ENCODE measurements at regions not wholly inside any gene's neighbourhood (a gene's known extent, or its start where the extent isn't known, plus 50 kb on each side); places are given as distances from the start of the nearest gene placed in this dataset.

DNA sequence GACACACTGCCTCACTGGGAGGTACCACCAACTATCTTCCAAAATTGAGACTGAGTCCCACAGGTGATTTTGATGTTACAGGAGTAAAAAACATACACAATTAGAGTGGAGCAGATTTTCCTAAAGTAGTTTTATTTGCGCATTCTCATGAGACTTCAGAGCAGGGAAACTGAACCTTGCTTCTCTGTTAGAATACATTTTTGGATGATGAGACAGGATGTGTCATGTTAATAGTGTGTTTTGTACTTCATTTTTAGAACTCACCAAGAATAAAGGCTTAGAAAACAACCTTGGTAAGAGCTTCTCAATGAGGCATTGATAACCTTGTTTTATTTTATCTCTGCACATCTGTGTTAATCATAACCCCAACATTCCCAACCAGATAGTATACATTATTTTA, 310.2 kb upstream of the GALNT5 start:
- Histone ChIP-seq H3K9me3 (replicated peaks; ENCODE audit: control insufficient read depth, insufficient read depth, low read length) (no peaks in the 10 kb centered on the region), H3K4me2 (ENCODE audit: control insufficient read depth, insufficient read depth) (no peak overlapping the region), H3K4me3 (no peak overlapping the region), H4K20me1 (ENCODE audit: control insufficient read depth, insufficient read depth) (no peaks in the 10 kb centered on the region), H3K36me3 (ENCODE audit: control insufficient read depth in 2 of 2, insufficient read depth in 2 of 2, low read length in 1 of 2) (no peaks in the 10 kb centered on the region), H2AFZ (ENCODE audit: control insufficient read depth, low read depth, low read length) (no peak overlapping the region), H3K79me2 (ENCODE audit: control insufficient read depth, insufficient read depth, low read length) (no peaks in the 10 kb centered on the region), H3K4me1 (ENCODE audit: control insufficient read depth, insufficient read depth, low read length) (no peaks in the 10 kb centered on the region), H3K27me3 (replicated peaks in 1 of 2; ENCODE audit: control insufficient read depth in 2 of 2, insufficient read depth in 2 of 2, low read length in 1 of 2) (no peaks in the 10 kb centered on the region), H3K27ac (ENCODE audit: control insufficient read depth, insufficient read depth) (no peak overlapping the region), H3K9ac (ENCODE audit: control insufficient read depth, insufficient read depth, low read length) (no peak overlapping the region)
- ChIA-PET SMC1A (ENCODE audit: uncharacterized antibody, unreplicated experiment) (interaction anchor here (1.1 to 1.4 kb wide), 2 partner anchors 10 to 16 kb away, joined by 3 to 4 read pairs; no protein-coding TSS in a partner anchor), RAD21 (ENCODE audit: unreplicated experiment) (no interaction called here), POLR2A (no interaction called here), CTCF (no interaction called here)
- WGBS (ENCODE audit: insufficient coverage, insufficient replicate concordance, low lambda C conversion rate, missing lambda C conversion rate): 95% methylated on average over 1 of the region's 1 CpG
- TF ChIP-seq TCF7 (IDR thresholded peaks at IDR 0.05; ENCODE audit: borderline replicate concordance) (no peak), ZBTB4 (CRISPR knock-in tag; IDR thresholded peaks at IDR 0.05) (no peak), ZZZ3 (IDR thresholded peaks at IDR 0.05; ENCODE audit: control insufficient read depth, insufficient read length, low read depth) (no peak), PML (IDR thresholded peaks at IDR 0.05; ENCODE audit: low read length) (no peak), CBX5 (IDR thresholded peaks at IDR 0.05; ENCODE audit: low read depth) (no peak), SREBF1 (IDR thresholded peaks at IDR 0.05; ENCODE audit: low read length) (no peak), CHD2 (IDR thresholded peaks at IDR 0.05; ENCODE audit: borderline replicate concordance, low read depth, low read length) (no peak), JUND (IDR thresholded peaks at IDR 0.05; ENCODE audit: low read depth, low read length) (no peak)
- TF ChIP-seq, protein P1, sequence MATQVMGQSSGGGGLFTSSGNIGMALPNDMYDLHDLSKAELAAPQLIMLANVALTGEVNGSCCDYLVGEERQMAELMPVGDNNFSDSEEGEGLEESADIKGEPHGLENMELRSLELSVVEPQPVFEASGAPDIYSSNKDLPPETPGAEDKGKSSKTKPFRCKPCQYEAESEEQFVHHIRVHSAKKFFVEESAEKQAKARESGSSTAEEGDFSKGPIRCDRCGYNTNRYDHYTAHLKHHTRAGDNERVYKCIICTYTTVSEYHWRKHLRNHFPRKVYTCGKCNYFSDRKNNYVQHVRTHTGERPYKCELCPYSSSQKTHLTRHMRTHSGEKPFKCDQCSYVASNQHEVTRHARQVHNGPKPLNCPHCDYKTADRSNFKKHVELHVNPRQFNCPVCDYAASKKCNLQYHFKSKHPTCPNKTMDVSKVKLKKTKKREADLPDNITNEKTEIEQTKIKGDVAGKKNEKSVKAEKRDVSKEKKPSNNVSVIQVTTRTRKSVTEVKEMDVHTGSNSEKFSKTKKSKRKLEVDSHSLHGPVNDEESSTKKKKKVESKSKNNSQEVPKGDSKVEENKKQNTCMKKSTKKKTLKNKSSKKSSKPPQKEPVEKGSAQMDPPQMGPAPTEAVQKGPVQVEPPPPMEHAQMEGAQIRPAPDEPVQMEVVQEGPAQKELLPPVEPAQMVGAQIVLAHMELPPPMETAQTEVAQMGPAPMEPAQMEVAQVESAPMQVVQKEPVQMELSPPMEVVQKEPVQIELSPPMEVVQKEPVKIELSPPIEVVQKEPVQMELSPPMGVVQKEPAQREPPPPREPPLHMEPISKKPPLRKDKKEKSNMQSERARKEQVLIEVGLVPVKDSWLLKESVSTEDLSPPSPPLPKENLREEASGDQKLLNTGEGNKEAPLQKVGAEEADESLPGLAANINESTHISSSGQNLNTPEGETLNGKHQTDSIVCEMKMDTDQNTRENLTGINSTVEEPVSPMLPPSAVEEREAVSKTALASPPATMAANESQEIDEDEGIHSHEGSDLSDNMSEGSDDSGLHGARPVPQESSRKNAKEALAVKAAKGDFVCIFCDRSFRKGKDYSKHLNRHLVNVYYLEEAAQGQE (IDR thresholded peaks at IDR 0.05; ENCODE audit: low read depth, low read length): no peak
- DNase-seq (ENCODE audit: low read depth, low spot score) (no peak), ATAC-seq (no peak), FAIRE-seq (no peak)
- in situ Hi-C loops (cut with MboI) (no loop called here), intact Hi-C loops (cut with micrococcal nuclease; ENCODE audit: unreplicated experiment) (no loop called here)
- BruUV-seq (replicated peaks): no TSS peak
